HEK293 (cell line): ENCODE measurements at regions not wholly inside any gene's neighbourhood (a gene's known extent, or its start where the extent isn't known, plus 50 kb on each side); places are given as distances from the start of the nearest gene placed in this dataset.

Experiments used
- BCL6B ChIP-seq: fragments of 450-650 bp; formaldehyde crosslinking; IDR thresholded peaks from 2 replicates; pipeline ENCODE4 v1.5.1; 2017; ENCODE audit warnings: missing biosample characterization, missing genetic modification characterization
- CTCF ChIP-seq: fragments of 450-650 bp; formaldehyde crosslinking; IDR thresholded peaks from 2 replicates; pipeline ENCODE4 v1.5.1; 2016; ENCODE audit warnings: missing biosample characterization, missing genetic modification characterization
- HOXA7 ChIP-seq: sonication (generic); formaldehyde crosslinking; IDR thresholded peaks from 2 replicates; pipeline ENCODE4 v1.8.1; 2022; ENCODE audit warnings: missing genetic modification reagents, borderline replicate concordance
- KLF10 ChIP-seq: fragments of 450-650 bp; IDR thresholded peaks from 2 replicates; pipeline ENCODE4 v1.5.1; 2018; ENCODE audit warnings: missing biosample characterization, mild to moderate bottlenecking, missing genetic modification characterization
- MEIS1 ChIP-seq: sonication (generic); formaldehyde crosslinking; IDR thresholded peaks from 2 replicates; pipeline ENCODE4 v1.8.1; 2022; ENCODE audit warnings: missing genetic modification reagents, mild to moderate bottlenecking, borderline replicate concordance
- REPIN1 ChIP-seq: fragments of 450-650 bp; formaldehyde crosslinking; IDR thresholded peaks from 2 replicates; pipeline ENCODE4 v1.5.1; 2017; ENCODE audit warnings: missing biosample characterization, missing genetic modification characterization, low read depth
- SETDB1 ChIP-seq: IDR thresholded peaks from one replicate; pipeline ENCODE4 v1.6.1; 2017; ENCODE audit warnings: mild to moderate bottlenecking, low read length, moderate library complexity, mixed read lengths; ENCODE audit not compliant: insufficient read length
- ZFP3 ChIP-seq: fragments of 450-650 bp; formaldehyde crosslinking; IDR thresholded peaks from 2 replicates; pipeline ENCODE4 v1.5.1; 2016; ENCODE audit warnings: low read depth, missing biosample characterization, missing genetic modification characterization
- ZFP37 ChIP-seq: fragments of 450-650 bp; formaldehyde crosslinking; IDR thresholded peaks from 2 replicates; pipeline ENCODE4 v1.5.1; 2016; ENCODE audit warnings: missing biosample characterization, missing genetic modification characterization
- ZNF146 ChIP-seq: fragments of 450-650 bp; formaldehyde crosslinking; IDR thresholded peaks from 2 replicates; pipeline ENCODE4 v1.5.1; 2016; ENCODE audit warnings: missing biosample characterization, missing genetic modification characterization
- ZNF292 ChIP-seq: fragments of 450-650 bp; formaldehyde crosslinking; IDR thresholded peaks from 2 replicates; pipeline ENCODE4 v1.5.1; 2016; ENCODE audit warnings: low read depth, missing biosample characterization, missing genetic modification characterization, borderline replicate concordance
- ZNF426 ChIP-seq: fragments of 450-650 bp; formaldehyde crosslinking; IDR thresholded peaks from 2 replicates; pipeline ENCODE4 v1.5.1; 2017; ENCODE audit warnings: missing biosample characterization, missing genetic modification characterization, mild to moderate bottlenecking, inconsistent platforms, moderate library complexity
- ZNF747 ChIP-seq: fragments of 450-650 bp; formaldehyde crosslinking; IDR thresholded peaks from 2 replicates; pipeline ENCODE4 v1.5.1; 2016; ENCODE audit warnings: missing biosample characterization, missing genetic modification characterization

- TF ChIP-seq ZNF747 (tag by site-specific recombination) (no peak), REPIN1 (tag by site-specific recombination) (no peak), SETDB1 (no peak), ZNF426 (tag by site-specific recombination) (no peak), CTCF (tag by site-specific recombination) (no peak), ZNF146 (tag by site-specific recombination) (no peak), MEIS1 (no peak), ZFP3 (tag by site-specific recombination) (no peak), ZNF292 (tag by site-specific recombination) (no peak), KLF10 (tag by site-specific recombination) (no peak), ZFP37 (tag by site-specific recombination) (no peak), HOXA7 (CRISPR knock-in tag) (no peak), BCL6B (tag by site-specific recombination) (no peak)
These were observed 278.6 kb downstream of the DUSP6 start for GRCh38 chr12:89073659-89074058.
